Stimulated activated CD8-positive, alpha-beta memory T cell treated with anti-CD3 and anti-CD28 coated beads, Interleukin-7, amount 100 ng/mL, for 4 hours (primary cell): ENCODE measurements at regions not wholly inside any gene's neighbourhood (a gene's known extent, or its start where the extent isn't known, plus 50 kb on each side); places are given as distances from the start of the nearest gene placed in this dataset.
A peak's percentile ranks its signal among the peaks of the same experiment; 100 is the strongest.
"Not testable (repeated sequence)": the region's sequence is repeated elsewhere in the genome, so short reads cannot be mapped to it uniquely, and the experiment has no call there.

Source experiments
- DNase-seq, 2 donors: peaks; one replicate each; pipeline ENCODE4 v3.0.0-alpha.2; 2020; ENCODE audit warnings: low read depth in 2 of 2

DNA sequence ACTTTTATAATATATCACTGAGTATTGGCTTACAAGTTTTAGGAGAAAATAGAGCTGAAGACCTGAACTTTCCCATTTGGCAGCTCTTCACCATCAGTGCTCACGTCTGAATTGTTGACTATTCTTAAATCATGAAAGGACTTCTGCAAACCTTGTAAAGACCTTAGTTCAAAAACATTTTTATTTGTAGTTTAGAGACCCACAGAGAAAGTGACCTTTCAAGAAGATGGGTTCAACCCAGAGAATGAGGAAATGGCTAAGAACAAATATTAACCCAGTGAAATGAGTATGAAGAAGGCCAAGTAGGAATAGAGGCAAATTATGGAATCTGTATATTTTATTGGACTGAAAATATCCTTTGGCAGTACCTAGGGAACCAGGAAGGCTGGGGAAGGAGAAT lies 1151.1 kb downstream of the GATA3 start:
- no peak for DNase-seq

DNA sequence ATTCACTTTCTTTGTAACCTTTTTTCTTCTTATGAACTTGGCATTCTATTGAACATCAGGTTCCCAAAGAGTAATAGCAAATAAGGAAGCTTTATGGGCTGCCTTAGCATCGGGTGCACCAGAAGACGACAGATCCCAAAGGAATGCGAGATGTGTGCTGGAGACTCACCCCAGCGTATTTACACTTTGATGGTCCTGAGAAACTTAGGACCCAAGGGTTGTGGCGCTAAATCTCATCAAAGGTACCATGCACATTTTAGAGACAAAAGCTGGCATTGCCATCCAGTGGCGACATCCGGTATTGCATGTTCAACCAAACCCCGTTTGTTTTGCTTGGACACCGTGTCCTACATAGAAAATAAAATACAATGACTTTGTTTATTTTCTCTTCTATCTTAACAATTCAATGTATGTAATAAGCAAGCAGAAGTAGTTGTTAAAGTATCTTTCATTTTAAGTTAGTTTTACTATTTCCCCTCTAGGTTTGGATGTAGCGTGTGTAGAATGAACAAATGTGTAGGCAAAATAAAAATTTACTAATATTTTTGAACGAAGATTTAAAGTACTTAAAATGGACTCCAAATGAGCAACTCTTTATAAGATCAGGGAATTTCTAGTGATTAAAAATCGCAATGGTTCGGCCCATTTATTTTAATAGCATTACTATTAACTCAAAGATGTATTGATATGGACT lies 1154.8 kb downstream of the GATA3 start:
- DNase-seq, result peak; percentile 41 to 70

DNA sequence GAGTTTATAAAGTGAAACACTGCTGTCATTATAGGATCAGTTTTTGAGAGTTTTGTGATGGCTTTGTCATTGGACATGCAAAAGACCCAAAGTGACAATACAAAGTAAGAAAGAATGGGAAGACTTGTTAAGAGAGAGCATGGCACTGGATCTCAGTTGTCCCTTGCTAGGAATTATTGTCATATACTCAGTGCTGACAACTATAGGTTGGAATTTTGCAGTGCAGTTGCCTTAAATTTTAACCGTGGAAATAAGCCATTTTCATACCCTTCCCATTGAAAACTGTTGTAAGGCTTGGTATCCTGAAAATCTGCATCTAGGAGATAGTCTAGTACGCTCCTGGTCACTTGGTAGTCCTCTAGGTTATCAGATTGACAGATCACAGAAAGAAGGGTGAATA lies 1156.7 kb downstream of the GATA3 start:
- no peak for DNase-seq

DNA sequence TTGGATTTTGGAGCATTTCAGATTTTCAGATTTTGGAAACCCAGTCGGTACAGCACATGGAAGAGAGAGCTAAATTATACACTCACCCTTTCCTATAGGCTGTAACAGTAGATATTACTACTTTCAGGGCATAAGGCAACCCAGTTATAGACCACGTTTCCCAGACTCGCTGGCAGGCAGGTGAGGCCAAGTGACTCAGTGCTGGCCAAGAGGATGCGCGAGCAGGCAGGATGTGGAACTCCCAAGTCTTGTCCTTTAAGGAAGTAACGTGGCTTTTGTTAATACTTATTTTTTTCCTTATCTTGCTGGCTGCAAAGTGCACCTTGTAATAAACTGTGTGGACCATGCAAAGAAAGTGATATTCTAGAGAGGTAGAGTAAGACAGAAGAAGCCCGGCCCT lies 1160.1 kb downstream of the GATA3 start:
- DNase-seq, result no peak

DNA sequence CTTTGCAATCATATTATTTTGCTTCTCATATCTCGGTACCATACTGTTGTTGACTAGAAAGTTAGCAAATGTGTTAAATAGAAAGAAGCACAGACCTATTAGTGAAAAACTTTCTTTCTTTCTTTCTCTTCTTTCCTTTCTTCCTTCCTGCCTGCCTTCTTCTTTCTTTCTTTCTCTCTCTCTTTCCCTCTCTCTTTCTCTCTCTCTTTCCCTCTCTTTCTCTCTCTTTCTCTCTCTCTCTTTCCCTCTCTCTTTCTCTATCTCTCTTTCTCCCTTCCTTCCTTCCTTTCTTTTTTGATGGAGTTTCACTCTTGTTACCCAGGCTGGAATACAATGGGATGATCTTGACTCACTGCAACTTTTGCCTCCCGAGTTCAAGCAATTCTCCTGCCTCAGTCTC lies 1160.6 kb downstream of the GATA3 start:
- no peak for DNase-seq

DNA sequence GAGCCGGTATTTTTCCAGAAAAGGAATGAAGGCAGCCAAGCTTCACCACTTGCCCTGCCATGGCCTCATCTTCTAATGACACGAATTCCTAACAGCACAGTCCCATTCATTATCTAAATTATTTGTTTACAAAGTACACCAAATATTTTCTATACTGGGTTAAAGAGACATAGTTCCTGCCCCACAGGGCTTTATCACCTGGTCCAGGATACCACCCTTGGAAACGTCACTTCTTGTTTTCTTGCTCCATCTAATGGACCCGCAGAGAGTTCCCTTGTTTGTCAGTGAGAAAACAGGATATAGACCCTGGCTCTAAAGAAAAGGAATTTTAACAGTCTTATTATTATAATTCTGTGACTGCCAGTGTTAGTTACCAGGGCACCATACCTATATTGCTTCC lies 1165.4 kb downstream of the GATA3 start:
- DNase-seq, result no peak

DNA sequence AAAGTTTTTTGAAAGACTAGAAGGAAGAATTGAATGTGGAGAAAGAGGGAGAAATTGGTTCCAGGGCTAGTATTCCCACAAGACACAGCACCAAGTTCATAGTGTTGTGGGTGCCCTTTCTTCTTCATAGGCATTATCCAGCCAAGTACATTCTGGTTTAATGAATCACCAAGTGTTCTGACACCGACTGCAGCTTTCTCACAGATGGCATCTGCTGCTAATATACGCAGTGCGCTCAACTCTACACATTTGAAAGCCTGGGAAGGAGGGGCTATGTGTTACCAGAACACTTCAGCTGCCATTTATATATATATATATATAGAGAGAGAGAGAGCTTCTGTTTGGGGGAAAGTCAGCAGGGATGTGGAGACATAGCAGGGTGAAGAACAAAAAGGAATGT lies 1168.4 kb downstream of the GATA3 start:
- DNase-seq, result no peak

DNA sequence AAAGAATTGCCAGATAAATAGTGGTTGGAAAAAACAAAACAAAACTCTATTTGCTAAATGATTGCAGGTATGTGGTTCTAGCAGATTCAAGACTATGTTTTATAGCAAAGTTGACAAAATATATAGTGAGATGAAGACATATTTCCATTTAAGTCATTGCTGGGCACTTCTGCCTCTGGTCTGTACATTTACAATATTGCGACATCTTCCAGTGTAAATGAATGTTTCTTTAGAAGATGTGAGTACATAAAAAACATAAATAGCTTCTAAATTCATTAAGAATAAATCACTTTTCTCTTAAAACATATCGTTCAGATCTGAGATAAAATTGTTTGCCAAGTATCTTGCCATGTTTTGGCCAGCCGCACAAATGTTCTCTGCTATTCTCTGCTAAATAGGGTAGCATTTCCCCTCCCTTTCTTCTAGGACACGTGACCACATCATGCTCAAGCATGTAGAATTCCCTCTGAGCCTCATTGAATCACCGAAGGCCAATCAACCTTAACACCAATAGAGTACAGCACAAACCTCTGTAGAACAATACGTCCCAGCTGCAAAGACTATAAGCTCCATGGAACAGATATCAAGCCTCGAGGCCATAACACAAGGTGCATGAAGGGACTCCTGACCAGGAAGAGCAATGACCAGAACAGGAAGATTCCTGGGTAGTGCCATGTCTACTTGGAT lies 1173.3 kb downstream of the GATA3 start:
- DNase-seq, result no peak

DNA sequence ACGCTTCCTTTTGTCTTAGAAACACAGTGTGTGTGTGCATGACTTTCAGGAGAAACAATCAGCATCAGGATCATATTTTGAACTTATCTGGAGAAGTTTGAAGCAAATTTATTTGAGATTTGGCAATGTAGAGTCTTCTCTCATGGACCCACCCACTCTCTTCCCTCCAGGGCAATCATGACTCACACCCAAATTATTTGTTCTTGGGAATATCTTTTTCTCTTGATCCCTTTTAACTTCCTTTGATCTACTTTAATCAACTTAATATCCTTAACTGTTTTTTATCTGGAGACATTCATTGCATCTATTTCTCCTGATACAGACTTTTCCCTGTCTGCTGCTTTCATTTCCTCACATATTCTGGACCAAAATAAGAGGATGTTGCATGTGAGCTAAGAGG lies 1174.3 kb downstream of the GATA3 start:
- no peak for DNase-seq

DNA sequence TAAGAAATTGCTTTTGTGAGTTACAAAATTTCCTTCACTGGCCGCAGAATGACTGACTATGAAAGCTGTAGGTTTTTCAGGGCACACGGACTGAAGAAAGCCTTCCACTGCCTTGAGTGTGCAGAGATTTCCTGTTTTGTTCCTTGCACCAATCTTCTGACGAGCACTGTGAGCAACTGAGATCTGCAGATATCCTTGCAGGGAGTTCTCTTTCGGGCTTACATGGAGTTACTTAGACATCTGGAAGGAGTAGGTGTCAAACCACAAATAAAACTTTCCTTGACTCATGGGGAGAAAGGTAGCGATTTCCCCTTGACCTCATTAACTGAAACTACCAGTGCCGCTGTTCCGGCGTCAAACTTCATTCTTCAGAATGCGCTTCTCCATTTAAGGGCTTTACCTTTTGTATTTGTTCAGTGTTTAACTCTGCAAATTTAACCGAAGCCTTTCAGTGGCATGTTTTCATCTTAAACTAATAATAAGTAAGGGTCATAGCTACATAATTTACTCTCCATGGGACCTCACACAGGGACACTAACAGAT lies 1175.3 kb downstream of the GATA3 start:
- no peak for DNase-seq

DNA sequence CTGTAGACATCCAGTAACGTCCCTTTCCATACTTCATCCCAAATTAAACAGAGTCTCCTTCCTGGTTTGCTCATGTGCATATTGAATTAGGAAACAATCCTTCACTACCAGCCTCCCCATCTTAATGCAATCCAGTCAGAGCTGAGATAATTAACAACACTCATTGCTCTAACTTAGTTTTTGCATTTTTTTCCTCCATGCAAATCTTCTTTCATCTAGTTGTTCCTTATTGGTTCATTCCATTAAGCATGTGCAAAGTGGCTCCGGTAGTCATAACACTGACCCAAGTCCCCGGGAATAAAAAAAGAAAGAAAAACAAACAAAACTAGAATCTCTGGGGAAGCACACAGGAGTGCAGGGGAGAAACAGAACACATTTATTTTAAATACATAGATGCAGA lies 1176.1 kb downstream of the GATA3 start:
- DNase-seq, result no peak

DNA sequence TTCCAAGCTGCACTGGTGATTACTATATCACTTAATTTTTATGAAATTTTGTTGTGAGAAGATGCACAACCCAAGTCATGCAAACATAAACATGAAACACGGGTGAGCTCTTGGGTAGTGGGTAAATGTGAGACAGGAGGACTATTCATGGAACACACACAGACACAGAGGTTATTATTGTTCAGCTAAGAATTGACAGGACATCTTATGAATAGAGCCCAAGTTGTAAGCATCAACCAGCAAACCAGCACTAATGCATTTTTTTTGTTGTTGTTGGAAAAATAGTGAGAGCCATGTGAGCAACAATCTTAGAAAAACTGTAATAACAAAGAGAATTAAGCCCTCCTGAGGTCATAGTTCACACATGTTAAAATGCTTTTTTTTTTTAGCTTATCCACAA lies 1179.7 kb downstream of the GATA3 start:
- DNase-seq, result no peak

DNA sequence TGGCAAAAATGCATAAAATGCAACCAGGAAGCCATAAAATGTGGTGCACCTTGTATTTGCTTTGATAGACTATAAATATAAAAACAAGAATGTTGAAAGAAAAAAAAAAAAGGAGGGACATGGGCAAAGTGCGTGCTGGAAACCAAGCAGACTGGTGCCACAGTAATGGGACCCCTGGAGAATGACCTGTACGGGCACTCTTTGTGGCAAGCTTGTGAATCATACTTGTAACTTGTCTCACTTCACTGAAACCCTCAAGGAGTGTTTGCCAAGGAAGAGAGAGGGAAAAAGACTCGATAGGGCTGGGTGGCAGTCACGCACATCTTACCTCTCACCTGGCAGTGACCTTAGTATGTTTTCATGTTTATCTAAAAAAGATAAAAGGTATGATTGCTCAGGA lies 1183.6 kb downstream of the GATA3 start:
- no peak for DNase-seq

DNA sequence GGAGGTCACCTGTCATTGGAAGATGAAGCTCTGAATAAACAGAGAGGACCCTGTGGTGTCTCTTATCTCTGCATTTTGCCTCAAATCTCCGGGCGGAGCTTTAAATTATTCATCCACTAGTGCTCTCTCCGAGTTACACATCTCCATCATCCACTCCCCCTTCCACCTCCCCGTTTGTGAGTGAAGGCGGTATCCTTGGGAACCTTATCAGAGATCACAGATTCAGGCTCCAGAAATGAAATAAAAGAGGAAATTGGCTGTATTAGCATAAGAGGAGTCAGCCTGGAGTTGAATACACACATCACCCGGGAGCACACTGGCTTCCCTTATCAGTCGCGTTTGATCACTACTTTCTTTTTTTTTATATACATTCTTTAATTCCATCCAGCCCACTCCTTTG lies 1184.8 kb downstream of the GATA3 start:
- no peak for DNase-seq

DNA sequence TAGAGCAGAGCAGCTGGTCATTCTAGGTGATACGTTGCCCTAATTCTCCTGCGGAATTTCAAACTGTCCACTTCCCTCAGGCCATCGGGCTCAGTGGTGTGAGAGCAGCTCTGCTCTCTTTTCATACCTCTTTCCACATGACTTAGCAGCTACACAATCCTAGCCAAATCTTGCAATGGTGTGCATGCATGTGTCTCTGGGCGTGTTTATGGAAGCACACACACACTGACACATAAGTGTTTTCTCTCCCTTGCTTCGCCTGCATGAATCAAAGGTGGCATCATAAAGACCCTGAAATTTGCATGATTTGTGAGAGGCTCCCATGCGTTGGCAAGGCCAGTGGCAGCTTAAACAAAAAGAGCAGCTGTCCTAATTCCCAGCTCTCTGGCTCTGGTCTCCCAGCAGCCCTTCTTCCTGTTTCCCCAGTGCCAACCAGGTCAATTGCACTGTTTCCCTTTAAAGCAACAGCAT lies 1189.5 kb downstream of the GATA3 start:
- DNase-seq, result no peak

DNA sequence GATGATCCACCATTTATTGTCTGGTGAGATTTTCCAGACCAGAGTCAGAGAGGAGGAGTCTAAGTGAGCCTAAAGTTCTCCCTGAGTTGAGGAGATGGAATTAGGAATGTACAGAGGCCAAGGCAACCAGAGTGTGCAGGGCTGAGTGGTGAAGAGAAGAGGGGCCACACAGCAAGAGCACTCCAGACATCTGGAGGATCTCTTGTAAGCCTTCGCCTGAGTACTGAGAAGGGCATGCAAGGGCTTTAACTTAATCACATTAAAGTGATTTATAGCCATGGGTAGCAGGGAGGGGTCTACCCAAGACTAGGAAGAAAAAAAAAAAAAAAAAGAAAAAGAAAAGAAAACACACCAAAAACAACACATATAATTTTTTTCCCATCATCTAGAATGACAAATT lies 1190.4 kb downstream of the GATA3 start:
- no peak for DNase-seq

DNA sequence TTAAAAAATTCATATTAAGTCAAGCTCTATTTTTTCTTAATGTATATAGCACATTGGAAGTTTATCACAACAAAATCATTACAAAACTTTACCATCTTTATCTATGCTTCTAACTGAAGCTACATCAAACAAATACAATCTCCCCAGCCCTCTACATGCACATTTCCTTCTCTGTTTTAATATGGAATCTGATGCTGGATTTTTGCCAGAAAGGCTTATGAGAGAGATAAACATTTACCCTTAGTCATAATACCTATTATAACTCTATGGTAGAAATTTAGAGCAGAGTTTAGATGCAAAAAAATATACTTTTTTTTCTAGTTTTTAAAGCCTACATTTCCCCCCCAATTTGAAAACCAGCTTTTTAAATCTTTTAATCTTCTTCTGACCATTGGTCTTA lies 1198.6 kb downstream of the GATA3 start:
- no peak for DNase-seq

DNA sequence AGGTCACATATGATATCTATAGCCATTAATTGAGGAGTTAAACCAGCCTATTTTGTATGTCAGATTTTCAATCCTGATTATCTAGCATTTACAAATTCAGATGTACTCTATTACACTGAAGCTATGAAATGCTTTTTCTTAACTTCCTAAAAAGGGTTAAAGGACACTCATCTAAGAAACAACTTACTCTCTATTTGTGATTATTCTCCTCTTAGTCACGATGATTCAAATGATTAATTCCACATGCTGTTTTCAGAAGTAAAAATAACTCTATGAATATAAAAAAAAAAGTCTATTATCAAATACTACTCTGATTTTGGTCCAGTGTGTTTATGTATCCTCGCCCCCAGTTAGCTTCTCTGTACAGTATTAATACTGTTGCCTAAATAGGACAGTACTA lies 1199.9 kb downstream of the GATA3 start:
- no peak for DNase-seq

DNA sequence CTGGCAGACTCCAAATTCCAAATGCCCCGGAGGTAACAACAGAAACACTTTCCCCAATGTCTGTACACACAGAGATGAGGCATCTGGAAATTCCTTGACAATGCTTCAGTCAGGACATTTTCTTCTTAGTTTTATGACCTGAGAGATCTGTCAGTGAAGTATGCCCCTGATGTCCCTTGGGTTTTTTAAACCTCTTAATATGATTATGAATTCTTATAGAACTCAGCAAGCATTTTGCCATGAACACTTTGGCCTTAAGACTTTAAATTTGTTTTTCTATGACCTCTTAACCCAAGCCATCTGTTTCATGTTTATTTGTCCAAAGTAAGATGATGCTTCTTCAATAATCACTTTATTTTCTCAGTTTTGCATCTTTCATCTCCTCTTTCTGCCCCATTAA lies 1206.2 kb downstream of the GATA3 start:
- DNase-seq, result no peak

DNA sequence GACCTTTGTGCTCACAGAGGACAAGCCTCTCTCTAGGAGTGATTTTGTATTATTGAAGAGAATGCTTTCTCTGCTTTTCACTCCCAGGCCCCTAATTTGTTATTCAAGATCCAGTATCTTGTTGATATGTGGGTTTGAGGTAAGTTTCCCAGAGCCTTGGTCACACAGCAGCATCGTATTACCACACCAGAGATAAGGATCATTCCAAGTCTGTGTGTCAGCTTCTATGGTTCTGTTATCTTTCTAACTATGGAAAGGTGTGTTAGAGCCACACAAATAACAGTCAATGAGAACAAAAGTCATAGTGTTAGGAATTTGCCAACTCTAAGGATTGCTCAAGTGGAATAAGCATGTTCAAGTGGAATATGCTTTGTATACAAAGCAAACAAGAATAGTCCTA lies 1208.3 kb downstream of the GATA3 start:
- DNase-seq, result no peak

DNA sequence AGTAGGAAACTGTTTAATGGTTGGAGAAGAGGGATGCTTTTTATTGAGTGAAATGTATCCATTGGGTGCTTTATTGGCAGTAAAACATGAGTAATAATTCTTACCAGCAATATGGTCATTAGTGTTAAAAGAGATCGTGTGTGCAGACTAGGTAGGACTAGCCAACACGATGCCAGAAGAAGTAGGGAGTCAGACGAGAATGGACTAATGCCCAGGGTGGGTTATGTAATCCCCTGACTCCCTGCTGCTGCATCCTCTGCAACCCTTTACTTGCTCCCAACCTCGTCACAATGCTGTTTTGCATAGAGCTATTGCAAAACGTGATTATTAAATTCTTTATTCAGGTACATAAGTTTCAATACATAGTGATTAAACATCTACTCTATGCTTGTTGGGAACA lies 1213.7 kb downstream of the GATA3 start:
- DNase-seq, result no peak

DNA sequence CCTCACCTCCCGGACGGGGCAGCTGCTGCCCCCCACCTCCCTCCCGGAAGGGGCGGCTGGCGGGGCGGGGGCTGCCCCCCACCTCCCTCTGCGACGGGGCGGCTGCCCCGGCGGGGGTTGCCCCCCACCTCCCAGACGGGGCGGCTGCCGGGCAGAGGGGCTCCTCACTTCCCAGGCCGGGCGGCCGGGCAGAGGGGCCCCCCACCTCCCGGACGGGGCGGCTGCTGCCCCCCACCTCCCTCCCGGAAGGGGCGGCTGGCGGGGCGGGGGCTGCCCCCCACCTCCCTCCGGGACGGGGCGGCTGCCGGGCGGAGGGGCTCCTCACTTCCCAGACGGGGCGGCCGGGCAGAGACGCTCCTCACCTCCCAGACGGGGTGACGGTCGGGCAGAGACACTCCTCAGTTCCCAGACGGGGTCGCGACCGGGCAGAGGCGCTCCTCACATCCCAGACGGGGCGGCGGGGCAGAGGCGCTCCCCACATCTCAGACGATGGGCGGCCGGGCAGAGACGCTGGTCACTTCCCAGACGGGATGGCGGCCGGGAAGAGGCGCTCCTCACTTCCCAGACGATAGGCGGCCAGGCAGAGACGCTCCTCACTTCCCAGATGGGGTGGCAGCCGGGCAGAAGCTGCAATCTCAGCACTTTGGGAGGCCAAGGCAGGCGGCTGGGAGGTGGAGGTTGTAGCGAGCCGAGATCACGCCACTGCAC lies 1218.8 kb downstream of the GATA3 start:
- not testable (repeated sequence) for DNase-seq
